Gastroesophageal sphincter (tissue), 3 donors: ENCODE measurements at regions not wholly inside any gene's neighbourhood (a gene's known extent, or its start where the extent isn't known, plus 50 kb on each side); places are given as distances from the start of the nearest gene placed in this dataset.

Source experiments
- EP300 ChIP-seq: sonication (generic); formaldehyde crosslinking; IDR thresholded peaks from one replicate; pipeline ENCODE4 v1.6.1; 2017; ENCODE audit warnings: antibody characterized with exemption, mild to moderate bottlenecking
- TF ChIP-seq, protein P1 (sequence below), 4 experiments: fragments of 200-600 bp in 2 of 4; fragments of 450-650 bp in 2 of 4; sonication (generic) in 1 of 4; IDR thresholded peaks; one replicate each; pipeline ENCODE4 v1.5.1; 2017 to 2019; ENCODE audit warnings: antibody characterized with exemption in 4 of 4, mild to moderate bottlenecking in 2 of 4, moderate library complexity in 2 of 4

- TF ChIP-seq EP300 = no peak
- TF ChIP-seq, protein P1, sequence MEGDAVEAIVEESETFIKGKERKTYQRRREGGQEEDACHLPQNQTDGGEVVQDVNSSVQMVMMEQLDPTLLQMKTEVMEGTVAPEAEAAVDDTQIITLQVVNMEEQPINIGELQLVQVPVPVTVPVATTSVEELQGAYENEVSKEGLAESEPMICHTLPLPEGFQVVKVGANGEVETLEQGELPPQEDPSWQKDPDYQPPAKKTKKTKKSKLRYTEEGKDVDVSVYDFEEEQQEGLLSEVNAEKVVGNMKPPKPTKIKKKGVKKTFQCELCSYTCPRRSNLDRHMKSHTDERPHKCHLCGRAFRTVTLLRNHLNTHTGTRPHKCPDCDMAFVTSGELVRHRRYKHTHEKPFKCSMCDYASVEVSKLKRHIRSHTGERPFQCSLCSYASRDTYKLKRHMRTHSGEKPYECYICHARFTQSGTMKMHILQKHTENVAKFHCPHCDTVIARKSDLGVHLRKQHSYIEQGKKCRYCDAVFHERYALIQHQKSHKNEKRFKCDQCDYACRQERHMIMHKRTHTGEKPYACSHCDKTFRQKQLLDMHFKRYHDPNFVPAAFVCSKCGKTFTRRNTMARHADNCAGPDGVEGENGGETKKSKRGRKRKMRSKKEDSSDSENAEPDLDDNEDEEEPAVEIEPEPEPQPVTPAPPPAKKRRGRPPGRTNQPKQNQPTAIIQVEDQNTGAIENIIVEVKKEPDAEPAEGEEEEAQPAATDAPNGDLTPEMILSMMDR (IDR thresholded peaks at IDR 0.05) = no peak
Observed at GRCh38 chr4:125072269-125072668, 242.5 kb upstream of the FAT4 start.
